K562 (cell line): ENCODE measurements at regions not wholly inside any gene's neighbourhood (a gene's known extent, or its start where the extent isn't known, plus 50 kb on each side); places are given as distances from the start of the nearest gene placed in this dataset.
A peak's percentile ranks its signal among the peaks of the same experiment; 100 is the strongest.

ENCODE experiments used
- DACH1 ChIP-seq: fragments of 450-650 bp; IDR thresholded peaks from 2 replicates; pipeline ENCODE4 v1.6.1; 2018; ENCODE audit not compliant: partially characterized antibody
- DEAF1 ChIP-seq: fragments of 450-650 bp; formaldehyde crosslinking; IDR thresholded peaks from 2 replicates; pipeline ENCODE4 v1.4.0; 2020; ENCODE audit warnings: mild to moderate bottlenecking, moderate library complexity
- FIP1L1 ChIP-seq: fragments of 200-400 bp; formaldehyde crosslinking; IDR thresholded peaks from 2 replicates; pipeline ENCODE4 v1.6.1; 2018; ENCODE audit warnings: mild to moderate bottlenecking, low read depth, low read length; ENCODE audit not compliant: poor library complexity, severe bottlenecking
- HNRNPLL ChIP-seq: fragments of 200-400 bp; formaldehyde crosslinking; IDR thresholded peaks from 2 replicates; pipeline ENCODE4 v1.6.1; 2017; ENCODE audit warnings: low read length, low read depth, mild to moderate bottlenecking; ENCODE audit not compliant: poor library complexity, severe bottlenecking
- LCOR ChIP-seq: sonication (generic); formaldehyde crosslinking; IDR thresholded peaks from 2 replicates; pipeline ENCODE4 v1.8.0; 2022; ENCODE audit warnings: mild to moderate bottlenecking, missing genetic modification reagents
- MAFK ChIP-seq: IDR thresholded peaks from 2 replicates; pipeline ENCODE4 v1.6.1; 2011; ENCODE audit warnings: low read length, improper control_type of control experiment
- NFE2L1 ChIP-seq: fragments of 450-650 bp; IDR thresholded peaks from 2 replicates; pipeline ENCODE4 v1.6.1; 2016; ENCODE audit warnings: missing genetic modification characterization, low read depth, mild to moderate bottlenecking, missing compliant biosample characterization, moderate library complexity, borderline replicate concordance
- RBBP5 ChIP-seq: fragments of 200-600 bp; sonication (generic); IDR thresholded peaks from 2 replicates; pipeline ENCODE4 v1.6.1; 2012; ENCODE audit warnings: borderline replicate concordance, mild to moderate bottlenecking, low read length, control low read depth, inconsistent platforms; ENCODE audit not compliant: insufficient read depth, poor library complexity, severe bottlenecking
- RFX5 ChIP-seq: IDR thresholded peaks from 2 replicates; pipeline ENCODE4 v1.6.1; 2011; ENCODE audit warnings: low read depth, mild to moderate bottlenecking, improper control_type of control experiment, low read length
- ZBTB9 ChIP-seq: fragments of 450-650 bp; formaldehyde crosslinking; IDR thresholded peaks from 2 replicates; pipeline ENCODE4 v1.4.0; 2020; ENCODE audit warnings: mild to moderate bottlenecking, moderate library complexity
- ZFP30 ChIP-seq: fragments of 250-450 bp; sonication (Bioruptor Pico); IDR thresholded peaks from 2 replicates; pipeline ENCODE4 v1.8.0; 2022; ENCODE audit warnings: moderate library complexity, mild to moderate bottlenecking, inconsistent platforms, borderline replicate concordance
- ZKSCAN1 ChIP-seq: fragments of 150-350 bp; IDR thresholded peaks from 2 replicates; pipeline ENCODE4 v1.6.1; 2016; ENCODE audit warnings: low read depth, low read length
- ZSCAN32 ChIP-seq: fragments of 450-650 bp; formaldehyde crosslinking; IDR thresholded peaks from 2 replicates; pipeline ENCODE4 v1.4.0; 2020; ENCODE audit warnings: mild to moderate bottlenecking, moderate library complexity
- TF ChIP-seq, protein P1 (sequence below): fragments of 250-450 bp; sonication (Bioruptor Pico); IDR thresholded peaks from 2 replicates; pipeline ENCODE4 v1.8.0; 2021; ENCODE audit warnings: borderline replicate concordance, mild to moderate bottlenecking, moderate library complexity; ENCODE audit not compliant: poor library complexity, severe bottlenecking
- TF ChIP-seq, protein P2 (sequence below): fragments of 250-450 bp; sonication (Bioruptor Pico); IDR thresholded peaks from 2 replicates; pipeline ENCODE4 v1.5.0; 2021; ENCODE audit warnings: mild to moderate bottlenecking, borderline replicate concordance

DNA sequence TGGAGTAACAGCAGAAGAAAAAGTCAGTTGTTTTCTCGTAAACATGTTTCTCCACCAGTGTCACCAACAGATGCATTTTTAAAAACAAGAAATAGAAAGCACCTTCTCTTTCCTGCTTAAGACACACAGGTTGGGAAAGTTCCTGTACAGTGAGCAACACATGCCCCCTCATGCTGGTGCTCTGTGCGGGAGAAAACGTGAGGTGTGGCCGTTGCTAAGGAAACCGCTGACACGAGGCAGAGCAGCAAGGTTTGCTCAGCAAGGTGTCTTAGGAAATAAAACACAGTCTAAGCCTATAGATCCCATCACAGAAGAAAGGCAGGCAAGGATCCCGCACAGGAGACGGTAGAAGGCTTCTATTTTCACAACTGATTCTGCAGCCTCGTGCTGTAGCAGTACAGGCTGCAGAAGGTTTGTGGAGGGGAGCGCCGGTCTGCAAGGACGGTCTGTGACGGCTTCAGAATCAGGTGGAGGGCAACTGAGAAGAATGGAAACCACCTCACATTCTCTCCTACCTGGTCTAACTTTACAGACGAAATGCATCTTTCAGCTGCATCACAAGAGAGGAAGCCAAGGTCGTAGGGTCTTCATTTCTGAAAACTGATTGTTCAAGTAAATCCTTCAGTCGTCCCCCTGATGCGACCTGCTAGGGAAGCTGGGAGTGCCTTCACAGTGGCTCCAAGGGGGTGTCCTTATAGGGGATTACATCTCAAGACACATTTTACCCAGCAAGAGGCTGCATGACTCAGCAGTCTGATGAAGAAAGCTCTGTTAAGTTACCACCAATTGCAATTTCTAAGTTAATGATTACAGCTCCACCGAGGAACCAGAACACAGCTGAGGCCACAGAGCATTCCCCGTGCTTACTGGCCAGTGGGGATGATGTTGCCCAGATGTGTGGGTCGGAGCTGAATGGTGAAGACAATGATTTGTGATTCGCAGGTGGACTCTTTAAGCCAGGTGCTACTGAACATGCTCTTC, 150.7 kb upstream of the KLF14 start (continued):
- no peak for TF ChIP-seq ZBTB9
- no peak for TF ChIP-seq HNRNPLL
- TF ChIP-seq MAFK: peak; percentile 69
- TF ChIP-seq ZFP30 (CRISPR knock-in tag): no peak
- no peak for TF ChIP-seq DEAF1 (CRISPR knock-in tag)
- no peak for TF ChIP-seq FIP1L1
- TF ChIP-seq, protein P1, sequence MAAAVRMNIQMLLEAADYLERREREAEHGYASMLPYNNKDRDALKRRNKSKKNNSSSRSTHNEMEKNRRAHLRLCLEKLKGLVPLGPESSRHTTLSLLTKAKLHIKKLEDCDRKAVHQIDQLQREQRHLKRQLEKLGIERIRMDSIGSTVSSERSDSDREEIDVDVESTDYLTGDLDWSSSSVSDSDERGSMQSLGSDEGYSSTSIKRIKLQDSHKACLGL (CRISPR knock-in tag): no peak
- peak; percentile 65 for TF ChIP-seq NFE2L1 (tag)
- TF ChIP-seq ZKSCAN1: no peak
- no peak for TF ChIP-seq ZSCAN32 (CRISPR knock-in tag)
- no peak for TF ChIP-seq RFX5
- no peak for TF ChIP-seq DACH1
- TF ChIP-seq LCOR (CRISPR knock-in tag): no peak
- TF ChIP-seq RBBP5: no peak
- TF ChIP-seq, protein P2, sequence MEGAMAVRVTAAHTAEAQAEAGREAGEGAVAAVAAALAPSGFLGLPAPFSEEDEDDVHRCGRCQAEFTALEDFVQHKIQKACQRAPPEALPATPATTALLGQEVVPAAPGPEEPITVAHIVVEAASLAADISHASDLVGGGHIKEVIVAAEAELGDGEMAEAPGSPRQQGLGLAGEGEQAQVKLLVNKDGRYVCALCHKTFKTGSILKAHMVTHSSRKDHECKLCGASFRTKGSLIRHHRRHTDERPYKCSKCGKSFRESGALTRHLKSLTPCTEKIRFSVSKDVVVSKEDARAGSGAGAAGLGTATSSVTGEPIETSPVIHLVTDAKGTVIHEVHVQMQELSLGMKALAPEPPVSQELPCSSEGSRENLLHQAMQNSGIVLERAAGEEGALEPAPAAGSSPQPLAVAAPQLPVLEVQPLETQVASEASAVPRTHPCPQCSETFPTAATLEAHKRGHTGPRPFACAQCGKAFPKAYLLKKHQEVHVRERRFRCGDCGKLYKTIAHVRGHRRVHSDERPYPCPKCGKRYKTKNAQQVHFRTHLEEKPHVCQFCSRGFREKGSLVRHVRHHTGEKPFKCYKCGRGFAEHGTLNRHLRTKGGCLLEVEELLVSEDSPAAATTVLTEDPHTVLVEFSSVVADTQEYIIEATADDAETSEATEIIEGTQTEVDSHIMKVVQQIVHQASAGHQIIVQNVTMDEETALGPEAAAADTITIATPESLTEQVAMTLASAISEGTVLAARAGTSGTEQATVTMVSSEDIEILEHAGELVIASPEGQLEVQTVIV (CRISPR knock-in tag): no peak
